Colonic mucosa (tissue), 4 donors: ENCODE measurements at regions not wholly inside any gene's neighbourhood (a gene's known extent, or its start where the extent isn't known, plus 50 kb on each side); places are given as distances from the start of the nearest gene placed in this dataset.

Source experiments
- DNase-seq: peaks from one replicate; pipeline ENCODE4 v3.0.0-alpha.2; 2020
- H3K27ac ChIP-seq: fragments of 200-600 bp; one replicate; pipeline ENCODE4 v1.8.0; 2021
- H3K27me3 ChIP-seq: fragments of 200-600 bp; one replicate; pipeline ENCODE4 v1.8.0; 2021
- H3K36me3 ChIP-seq: fragments of 200-600 bp; one replicate; pipeline ENCODE4 v1.8.0; 2021
- H3K4me1 ChIP-seq: fragments of 200-600 bp; one replicate; pipeline ENCODE4 v1.8.0; 2021; ENCODE audit warnings: mild to moderate bottlenecking
- H3K4me3 ChIP-seq: fragments of 200-600 bp; one replicate; pipeline ENCODE4 v1.8.0; 2021
- H3K9ac ChIP-seq, 2 donors: one replicate each; pipeline ENCODE4 v1.7.0; 2013; ENCODE audit warnings: control low read depth in 2 of 2, low read depth in 2 of 2, low read length in 2 of 2
- H3K9me3 ChIP-seq: fragments of 200-600 bp; one replicate; pipeline ENCODE4 v1.8.0; 2021
- CTCF ChIP-seq: fragments of 200-600 bp; IDR thresholded peaks from one replicate; pipeline ENCODE4 v1.8.0; 2022; ENCODE audit warnings: antibody characterized with exemption, mild to moderate bottlenecking
- intact Hi-C: fragments of 100-400 bp; cut with DNase I; formaldehyde crosslinking; loops from one replicate; pipeline ENCODE4 v1.14.1; 2022
- donor health status: healthy.
- donor health status: DM: no; HTN: no; CAD: no.
- donor health status: DM: no; HTN: no; CAD: no.

- Histone ChIP-seq H3K27ac (no peak overlapping the region), H3K4me1 (no peaks in the 10 kb centered on the region), H3K9ac (no peak overlapping the region), H3K36me3 (no peaks in the 10 kb centered on the region), H3K4me3 (no peak overlapping the region), H3K9me3 (no peaks in the 10 kb centered on the region), H3K27me3 (no peaks in the 10 kb centered on the region)
- TF ChIP-seq CTCF: peak; percentile 52
- DNase-seq: no peak
- intact Hi-C loops: loop anchor here (5.0 to 10.0 kb wide), 3 partner anchors 842 to 949 kb away; no protein-coding TSS in a partner anchor
Measured at GRCh38 chr3:137105277-137105977, 147.6 kb downstream of the IL20RB start.

- TF ChIP-seq CTCF: no peak
- Histone ChIP-seq H3K36me3 (no peaks in the 10 kb centered on the region), H3K4me3 (no peak overlapping the region), H3K9me3 (no peaks in the 10 kb centered on the region), H3K27me3 (no peaks in the 10 kb centered on the region), H3K9ac (no peak overlapping the region), H3K4me1 (no peaks in the 10 kb centered on the region), H3K27ac (no peak overlapping the region)
- intact Hi-C loops: loop anchor here (5.0 to 10.0 kb wide), 3 partner anchors 841 to 948 kb away; no protein-coding TSS in a partner anchor
- DNase-seq: no peak
Measured at GRCh38 chr3:137106612-137107240, 148.9 kb downstream of the IL20RB start.

GRCh38 chr3:137108699-137109440 lies 151.1 kb downstream of the IL20RB start:
- TF ChIP-seq CTCF: no peak
- Histone ChIP-seq H3K9me3 (no peaks in the 10 kb centered on the region), H3K9ac (no peak overlapping the region), H3K4me3 (no peak overlapping the region), H3K27me3 (no peaks in the 10 kb centered on the region), H3K4me1 (no peaks in the 10 kb centered on the region), H3K36me3 (no peaks in the 10 kb centered on the region), H3K27ac (no peak overlapping the region)
- no peak for DNase-seq
- intact Hi-C loops: loop anchor here (5.0 to 10.0 kb wide), 3 partner anchors 838 to 946 kb away; no protein-coding TSS in a partner anchor

GRCh38 chr3:137110392-137110996 lies 152.7 kb downstream of the IL20RB start:
- Histone ChIP-seq H3K9ac (no peak overlapping the region), H3K27me3 (no peaks in the 10 kb centered on the region), H3K4me1 (no peaks in the 10 kb centered on the region), H3K4me3 (no peak overlapping the region), H3K27ac (no peak overlapping the region), H3K36me3 (no peaks in the 10 kb centered on the region), H3K9me3 (no peaks in the 10 kb centered on the region)
- DNase-seq: no peak
- intact Hi-C loops: no loop called here
- TF ChIP-seq CTCF: peak; percentile 76

- DNase-seq: no peak
- TF ChIP-seq CTCF: no peak
- no peak overlapping the region for H3K9ac ChIP-seq
Measured at GRCh38 chr3:137111497-137111896, 153.7 kb downstream of the IL20RB start.

More at GRCh38 chr3:137111497-137111896, 153.7 kb downstream of the IL20RB start:
- H3K4me3 ChIP-seq: no peak overlapping the region
- H3K9me3 ChIP-seq: no peaks in the 10 kb centered on the region
- intact Hi-C loops: no loop called here
- H3K27ac ChIP-seq: no peak overlapping the region
- no peaks in the 10 kb centered on the region for H3K4me1 ChIP-seq
- H3K27me3 ChIP-seq: no peaks in the 10 kb centered on the region
- no peaks in the 10 kb centered on the region for H3K36me3 ChIP-seq
